LNCaP clone FGC (cell line): ENCODE measurements at regions not wholly inside any gene's neighbourhood (a gene's known extent, or its start where the extent isn't known, plus 50 kb on each side); places are given as distances from the start of the nearest gene placed in this dataset.

ENCODE experiments used
- DNase-seq: peaks from one replicate; pipeline ENCODE4 v3.0.0-alpha.2; 2011; ENCODE audit warnings: low read depth
- H3K4me3 ChIP-seq: 2 replicates; pipeline ENCODE4 v1.5.1; 2011; ENCODE audit warnings: mild to moderate bottlenecking, low read depth, low read length, control low read depth
- CTCF ChIP-seq: IDR thresholded peaks from 2 replicates; pipeline ENCODE4 v1.5.1; 2012; ENCODE audit warnings: mild to moderate bottlenecking; ENCODE audit not compliant: control insufficient read depth, insufficient read depth; ENCODE audit errors: extremely low read depth

GRCh38 chr7:155192961-155193640 lies 104.6 kb upstream of the INSIG1 start:
- TF ChIP-seq CTCF, result no peak
- no peak overlapping the region for H3K4me3 ChIP-seq
- DNase-seq, result no peak

GRCh38 chr7:155193716-155194115 lies 104.0 kb upstream of the INSIG1 start:
- no peak for TF ChIP-seq CTCF
- H3K4me3 ChIP-seq, result no peak overlapping the region

GRCh38 chr7:155194382-155195140 lies 103.1 kb upstream of the INSIG1 start:
- no peak for TF ChIP-seq CTCF
- DNase-seq, result no peak
- no peak overlapping the region for H3K4me3 ChIP-seq

More at GRCh38 chr7:155193716-155194115, 104.0 kb upstream of the INSIG1 start:
- DNase-seq, result no peak

GRCh38 chr7:155195939-155196523 lies 101.6 kb upstream of the INSIG1 start:
- no peak for TF ChIP-seq CTCF
- H3K4me3 ChIP-seq, result no peak overlapping the region
- DNase-seq, result no peak

GRCh38 chr7:155198196-155198892 lies 99.3 kb upstream of the INSIG1 start:
- H3K4me3 ChIP-seq, result no peak overlapping the region
- TF ChIP-seq CTCF, result no peak
- DNase-seq, result no peak

- TF ChIP-seq CTCF, result no peak
These were observed 98.5 kb upstream of the INSIG1 start for GRCh38 chr7:155198901-155199845.

More at GRCh38 chr7:155198901-155199845, 98.5 kb upstream of the INSIG1 start:
- no peak overlapping the region for H3K4me3 ChIP-seq
- no peak for DNase-seq
